H1 (cell line): ENCODE measurements at regions not wholly inside any gene's neighbourhood (a gene's known extent, or its start where the extent isn't known, plus 50 kb on each side); places are given as distances from the start of the nearest gene placed in this dataset.
"Not testable (repeated sequence)": the region's sequence is repeated elsewhere in the genome, so short reads cannot be mapped to it uniquely, and the experiment has no call there.

ENCODE experiments used
- CTCF ChIA-PET: fragments of 300-600 bp; sonication (Branson Sonifier 250); formaldehyde crosslinking; loops from one replicate; lab custom pipeline; 2021; ENCODE audit not compliant: partially characterized antibody; lab: Charles Lee
- POLR2A ChIA-PET: fragments of 300-600 bp; sonication (Branson Sonifier 250); formaldehyde crosslinking; loops from one replicate; lab custom pipeline; 2021; ENCODE audit warnings: inconsistent platforms; ENCODE audit not compliant: partially characterized antibody; lab: Charles Lee
- DNase-seq, 2 experiments: peaks; one replicate each; pipeline versions ENCODE4 v3.0.0 to v3.0.0-alpha.2; 2010 to 2022; ENCODE audit warnings: low spot score in 2 of 2, low read depth in 1 of 2, mixed read lengths in 1 of 2
- FAIRE-seq: peaks from 2 replicates; lab custom pipeline; 2011; peaks lifted over from hg19 to GRCh38; lab: Jason Lieb, UNC
- H2AFZ ChIP-seq: 2 replicates; pipeline ENCODE4 v1.8.1; 2012; ENCODE audit warnings: low read length, inconsistent platforms
- H2AK5ac ChIP-seq: 2 replicates; pipeline ENCODE4 v1.6.1; 2013; ENCODE audit warnings: low read depth, low read length
- H2BK120ac ChIP-seq: replicated peaks from 2 replicates; pipeline ENCODE3; 2013; ENCODE audit warnings: low read depth, low read length, inconsistent platforms
- H2BK12ac ChIP-seq: 2 replicates; pipeline ENCODE4 v1.6.1; 2013; ENCODE audit warnings: low read depth, low read length
- H2BK15ac ChIP-seq: 2 replicates; pipeline ENCODE4 v1.6.1; 2013; ENCODE audit warnings: low read length
- H2BK20ac ChIP-seq: 2 replicates; pipeline ENCODE4 v1.6.1; 2013; ENCODE audit warnings: low read length
- H2BK5ac ChIP-seq: 2 replicates; pipeline ENCODE4 v1.6.1; 2013; ENCODE audit warnings: low read depth, low read length
- H3K14ac ChIP-seq: 2 replicates; pipeline ENCODE4 v1.6.1; 2013; ENCODE audit warnings: inconsistent platforms; ENCODE audit not compliant: insufficient read length
- H3K18ac ChIP-seq: 2 replicates; pipeline ENCODE4 v1.6.1; 2013; ENCODE audit warnings: low read length; ENCODE audit errors: extremely low read depth
- H3K23ac ChIP-seq: 2 replicates; pipeline ENCODE4 v1.6.1; 2013; ENCODE audit warnings: inconsistent platforms; ENCODE audit not compliant: insufficient read length
- H3K23me2 ChIP-seq: 2 replicates; pipeline ENCODE4 v1.6.1; 2013; ENCODE audit warnings: low read depth, low read length
- H3K27ac ChIP-seq: 2 replicates; pipeline ENCODE4 v1.6.1; 2011; ENCODE audit warnings: low read depth, low read length, inconsistent platforms
- H3K27me3 ChIP-seq, 4 experiments: replicated peaks in 1 of 4; 1 replicate in 1 of 4; 2 replicates in 3 of 4; pipeline versions ENCODE4 v1.6.1 to v1.8.1; 2011 to 2013; ENCODE audit warnings: low read length in 3 of 4, mild to moderate bottlenecking in 3 of 4, inconsistent platforms in 2 of 4, mixed read lengths in 2 of 4, moderate library complexity in 1 of 4; ENCODE audit not compliant: control insufficient read depth in 3 of 4, insufficient read depth in 3 of 4; ENCODE audit errors: extremely low read depth in 1 of 4
- H3K36me3 ChIP-seq, 4 experiments: 2 replicates each; pipeline versions ENCODE4 v1.6.1 to v1.8.1; 2011 to 2013; ENCODE audit warnings: mild to moderate bottlenecking in 4 of 4, low read length in 3 of 4, moderate library complexity in 2 of 4, control low read depth in 1 of 4, inconsistent platforms in 1 of 4; ENCODE audit not compliant: insufficient read depth in 4 of 4, control insufficient read depth in 2 of 4
- H3K4ac ChIP-seq: replicated peaks from 2 replicates; pipeline ENCODE3; 2013; ENCODE audit warnings: low read length, low read depth, mixed read lengths, inconsistent platforms; ENCODE audit not compliant: insufficient read length
- H3K4me1 ChIP-seq, 4 experiments: replicated peaks in 1 of 4; 1 replicate in 1 of 4; 2 replicates in 3 of 4; pipeline versions ENCODE4 v1.6.1 to v1.8.1; 2011 to 2013; ENCODE audit warnings: low read length in 3 of 4, inconsistent platforms in 2 of 4, mixed read lengths in 1 of 4; ENCODE audit not compliant: insufficient read depth in 4 of 4, control insufficient read depth in 3 of 4
- H3K4me2 ChIP-seq, 2 experiments: 2 replicates each; pipeline versions ENCODE4 v1.6.1 to v1.8.1; 2011 to 2013; ENCODE audit warnings: low read depth in 2 of 2, low read length in 2 of 2, control low read depth in 1 of 2, inconsistent platforms in 1 of 2, mild to moderate bottlenecking in 1 of 2; ENCODE audit not compliant: insufficient read depth in 1 of 2
- H3K4me3 ChIP-seq, 4 experiments: fragments of 200-600, 300-600 bp in 1 of 4; sonication (generic), shearing (Covaris generic), sonication (Bioruptor Twin) in 1 of 4; 2 replicates each; pipeline versions ENCODE4 v1.5.1 to v1.8.1; 2011 to 2016; ENCODE audit warnings: low read length in 4 of 4, low read depth in 3 of 4, control low read depth in 2 of 4, inconsistent platforms in 2 of 4, mild to moderate bottlenecking in 2 of 4, mixed read lengths in 1 of 4, moderate library complexity in 1 of 4; ENCODE audit not compliant: insufficient read depth in 2 of 4; ENCODE audit errors: extremely low read depth in 1 of 4
- H3K56ac ChIP-seq: replicated peaks from 2 replicates; pipeline ENCODE3; 2013; ENCODE audit warnings: low read depth, mild to moderate bottlenecking, mixed read lengths, low read length, inconsistent platforms; ENCODE audit not compliant: insufficient read length
- H3K79me1 ChIP-seq: 2 replicates; pipeline ENCODE4 v1.6.1; 2013; ENCODE audit warnings: low read depth, low read length, control low read depth
- H3K79me2 ChIP-seq, 2 experiments: 2 replicates each; pipeline versions ENCODE4 v1.6.1 to v1.8.1; 2012 to 2013; ENCODE audit warnings: low read length in 2 of 2, mild to moderate bottlenecking in 2 of 2, inconsistent platforms in 1 of 2; ENCODE audit not compliant: insufficient read depth in 2 of 2, control insufficient read depth in 1 of 2
- H3K9ac ChIP-seq, 4 experiments: replicated peaks in 1 of 4; 1 replicate in 1 of 4; 2 replicates in 3 of 4; pipeline versions ENCODE4 v1.6.1 to v1.8.1; 2011 to 2013; ENCODE audit warnings: low read depth in 3 of 4, low read length in 3 of 4, control low read depth in 2 of 4, mild to moderate bottlenecking in 2 of 4, moderate library complexity in 2 of 4, inconsistent platforms in 1 of 4; ENCODE audit errors: extremely low read depth in 1 of 4
- H3K9me3 ChIP-seq, 2 experiments: 2 replicates each; pipeline versions ENCODE4 v1.6.1 to v1.8.1; 2012 to 2013; ENCODE audit warnings: mild to moderate bottlenecking in 2 of 2, moderate library complexity in 2 of 2, control low read depth in 1 of 2, inconsistent platforms in 1 of 2, low read depth in 1 of 2, low read length in 1 of 2, mixed read lengths in 1 of 2; ENCODE audit not compliant: insufficient read depth in 2 of 2
- H4K20me1 ChIP-seq, 2 experiments: replicated peaks in 1 of 2; 2 replicates each; pipeline versions ENCODE3 to v1.8.1; 2011 to 2013; ENCODE audit warnings: inconsistent platforms in 2 of 2, low read length in 2 of 2, mild to moderate bottlenecking in 1 of 2; ENCODE audit not compliant: insufficient read depth in 2 of 2, control insufficient read depth in 1 of 2
- H4K5ac ChIP-seq: 2 replicates; pipeline ENCODE4 v1.6.1; 2013; ENCODE audit warnings: low read length, low read depth, mixed read lengths, inconsistent platforms; ENCODE audit not compliant: insufficient read length
- H4K8ac ChIP-seq: 2 replicates; pipeline ENCODE4 v1.8.0; 2013; ENCODE audit warnings: mild to moderate bottlenecking, moderate library complexity, low read length, inconsistent platforms; ENCODE audit not compliant: insufficient read depth; ENCODE audit errors: extremely low read depth
- H4K91ac ChIP-seq: replicated peaks from 2 replicates; pipeline ENCODE3; 2013; ENCODE audit warnings: low read length, mixed read lengths, inconsistent platforms; ENCODE audit not compliant: insufficient read length
- WGBS, 2 experiments: shearing (Covaris generic) in 1 of 2; methylation state at CpG; one replicate each; pipeline versions ENCODE4 v1.1.6 to v1.1.7; 2013 to 2015; ENCODE audit warnings: low lambda C conversion rate in 2 of 2, mixed read lengths in 2 of 2, inconsistent platforms in 1 of 2, low coverage in 1 of 2, missing lambda C conversion rate in 1 of 2; ENCODE audit not compliant: insufficient replicate concordance in 2 of 2, insufficient coverage in 1 of 2, insufficient read length in 1 of 2; ENCODE audit errors: extremely low coverage in 1 of 2, missing lambda C conversion rate in 1 of 2; 5-methylcytosine and 5-hydroxymethylcytosine counted together

GRCh38 chr1:189331071-189331470 lies 1146.6 kb downstream of the BRINP3 start:
- CTCF ChIA-PET, FAIRE-seq: not testable (repeated sequence)

More at GRCh38 chr1:189331071-189331470, 1146.6 kb downstream of the BRINP3 start:
- POLR2A ChIA-PET, H3K14ac ChIP-seq, H3K27me3 ChIP-seq, H3K79me1 ChIP-seq, DNase-seq, H2BK15ac ChIP-seq, H3K23me2 ChIP-seq, H2BK20ac ChIP-seq, H3K4me3 ChIP-seq, H4K20me1 ChIP-seq, H3K4me2 ChIP-seq, H2AFZ ChIP-seq, H3K56ac ChIP-seq, H4K8ac ChIP-seq, H2AK5ac ChIP-seq, H3K4ac ChIP-seq, H3K9me3 ChIP-seq, H3K27ac ChIP-seq, H4K91ac ChIP-seq, H3K36me3 ChIP-seq, H3K4me1 ChIP-seq, H3K9ac ChIP-seq, H2BK5ac ChIP-seq, H3K79me2 ChIP-seq, H2BK12ac ChIP-seq, H4K5ac ChIP-seq, H2BK120ac ChIP-seq, H3K18ac ChIP-seq, H3K23ac ChIP-seq: not testable (repeated sequence)
- WGBS, 2 experiments = 93% methylated on average over 9 of the region's 13 CpGs; no CpG with 5 or more reads in 1 of the 2 experiments
